LoVo (cell line): ENCODE measurements at regions not wholly inside any gene's neighbourhood (a gene's known extent, or its start where the extent isn't known, plus 50 kb on each side); places are given as distances from the start of the nearest gene placed in this dataset.
"Not testable (repeated sequence)": the region's sequence is repeated elsewhere in the genome, so short reads cannot be mapped to it uniquely, and the experiment has no call there.

ENCODE experiments used
- DNase-seq: peaks from one replicate; pipeline ENCODE4 v3.0.0-alpha.2; 2016; ENCODE audit warnings: low spot score

- DNase-seq, result no peak
These were observed 201.3 kb downstream of the ALG10 start for GRCh38 chr12:34223640-34224039.

- not testable (repeated sequence) for DNase-seq
These were observed 203.7 kb downstream of the ALG10 start for GRCh38 chr12:34226044-34226443.

DNA sequence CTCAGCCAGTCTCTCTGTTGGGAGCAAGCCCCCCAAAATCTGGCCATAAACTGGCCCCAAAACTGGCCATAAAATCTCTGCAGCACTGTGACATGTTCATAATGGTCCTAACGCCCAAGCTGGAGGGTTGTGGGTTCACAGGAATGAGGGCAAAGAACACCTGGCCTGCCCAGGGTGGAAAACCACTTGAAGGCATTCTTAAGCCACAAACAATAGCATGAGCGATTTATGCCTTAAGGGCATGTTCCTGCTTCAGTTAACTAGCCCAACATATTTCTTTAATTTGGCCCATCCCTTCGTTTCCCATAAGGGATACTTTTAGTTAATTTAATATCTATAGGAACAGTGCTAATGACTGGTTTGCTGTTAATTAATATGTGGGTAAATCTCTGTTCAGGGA is 205.8 kb downstream of the ALG10 start:
- not testable (repeated sequence) for DNase-seq

- DNase-seq, result not testable (repeated sequence)
These were observed 206.7 kb downstream of the ALG10 start for GRCh38 chr12:34229033-34229432.

DNA sequence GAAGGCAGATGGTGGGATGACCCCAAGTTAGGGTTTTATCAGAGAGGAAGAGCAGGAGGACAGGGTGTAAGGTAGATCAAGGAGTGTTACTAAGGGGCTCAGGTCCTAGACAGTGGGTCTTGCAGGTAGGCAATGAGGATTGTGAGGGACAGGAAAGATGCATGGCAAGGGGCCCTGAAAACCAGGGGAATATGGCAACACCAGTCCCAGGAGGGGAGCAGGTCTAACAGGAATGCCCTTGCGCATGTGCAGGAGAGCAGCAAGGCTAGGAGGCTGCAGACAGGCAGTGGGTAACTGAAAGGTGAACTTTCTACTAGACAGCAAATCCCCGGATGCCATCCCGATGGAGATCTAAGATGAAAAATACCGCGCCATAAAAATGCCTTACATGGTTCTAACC is 211.3 kb downstream of the ALG10 start:
- DNase-seq, result no peak

DNA sequence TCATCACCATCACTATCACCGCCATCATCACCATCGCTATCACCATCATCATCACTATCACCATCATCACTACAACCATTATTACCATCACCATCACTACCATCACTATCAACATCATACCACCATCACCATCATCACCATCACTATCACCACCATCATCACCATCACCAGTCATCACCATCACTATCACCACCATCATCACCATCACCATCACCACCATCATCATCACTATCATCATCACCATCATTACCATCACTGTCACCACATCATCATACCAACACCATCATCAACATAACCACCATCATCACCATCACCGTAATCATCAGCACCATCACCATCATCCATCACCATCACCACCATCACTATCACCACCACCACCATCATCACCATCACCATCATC is 213.8 kb downstream of the ALG10 start:
- no peak for DNase-seq

DNA sequence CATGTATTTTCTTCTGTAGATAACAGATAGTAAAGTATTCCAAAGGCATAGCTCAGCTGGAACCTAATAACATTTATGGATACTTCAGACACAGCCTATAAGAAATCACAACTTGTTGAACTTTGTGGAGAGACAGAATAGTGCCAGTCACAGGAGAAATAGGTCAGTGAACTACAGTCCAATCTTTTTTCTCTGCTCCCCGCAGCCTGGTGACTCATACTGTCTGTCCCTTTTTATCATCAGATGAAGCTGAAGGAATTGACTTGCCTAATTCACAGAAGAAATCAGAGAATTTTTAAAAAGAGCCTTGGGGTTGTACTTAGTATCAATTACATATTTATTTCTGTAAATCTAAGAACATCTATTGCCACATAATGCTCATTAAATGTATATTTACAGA is 222.3 kb downstream of the ALG10 start:
- DNase-seq, result no peak

GRCh38 chr12:34249271-34249670 is 227.0 kb downstream of the ALG10 start:
- no peak for DNase-seq

DNA sequence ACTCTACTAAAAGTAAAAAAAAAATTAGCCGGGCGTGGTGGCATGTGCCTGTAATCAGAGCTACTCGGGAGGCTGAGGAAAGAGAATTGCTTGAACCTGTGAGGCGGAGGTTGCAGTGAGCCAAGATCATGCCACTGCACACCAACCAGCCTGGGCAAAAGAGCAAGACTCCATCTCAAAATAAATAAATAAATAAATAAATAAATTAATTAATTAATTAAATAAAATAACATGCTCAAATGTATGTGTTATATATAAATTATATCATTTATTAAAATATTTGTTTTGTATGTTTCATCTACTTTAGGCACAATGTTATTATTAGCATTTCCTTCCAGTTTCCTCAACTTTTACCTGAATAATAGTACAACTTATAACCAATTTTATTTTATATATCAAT is 229.6 kb downstream of the ALG10 start:
- not testable (repeated sequence) for DNase-seq

DNA sequence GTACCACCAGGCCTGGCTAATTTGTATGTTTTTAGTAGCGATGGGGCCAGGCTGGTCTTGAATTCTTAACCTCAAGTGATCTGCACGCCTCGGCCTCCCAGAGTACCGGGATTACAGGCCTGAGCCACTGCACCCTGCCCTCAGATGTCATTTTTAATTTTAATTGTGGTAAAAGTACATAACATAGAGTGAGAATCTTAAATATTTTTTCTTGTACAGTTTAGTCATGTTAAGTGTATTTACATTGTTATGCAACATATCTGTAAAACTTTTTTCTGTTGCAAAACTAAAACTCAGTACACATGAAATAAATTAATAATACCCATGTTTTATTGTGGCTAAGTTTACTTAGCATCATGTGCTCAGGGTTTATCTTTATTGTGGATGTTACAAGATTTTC is 231.4 kb downstream of the ALG10 start:
- no peak for DNase-seq

DNA sequence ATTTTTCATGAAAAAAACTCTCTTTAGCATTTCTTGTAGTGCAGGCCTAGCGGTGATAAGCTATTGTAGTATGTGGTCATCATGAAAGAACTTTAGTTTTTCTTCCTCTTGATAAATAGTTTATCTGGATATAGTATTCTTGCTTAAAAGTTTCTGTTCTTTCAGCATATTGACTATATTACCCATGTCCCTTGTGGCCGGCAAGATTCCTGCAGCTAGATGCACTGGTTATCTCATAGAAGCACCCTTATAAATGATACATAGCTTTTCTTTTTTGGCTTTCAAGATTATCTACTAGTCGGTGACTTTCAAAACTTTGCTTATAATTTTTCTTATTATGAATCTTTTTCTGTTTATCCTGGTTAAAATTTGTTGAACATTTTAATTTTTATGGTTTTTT is 234.8 kb downstream of the ALG10 start:
- no peak for DNase-seq

DNA sequence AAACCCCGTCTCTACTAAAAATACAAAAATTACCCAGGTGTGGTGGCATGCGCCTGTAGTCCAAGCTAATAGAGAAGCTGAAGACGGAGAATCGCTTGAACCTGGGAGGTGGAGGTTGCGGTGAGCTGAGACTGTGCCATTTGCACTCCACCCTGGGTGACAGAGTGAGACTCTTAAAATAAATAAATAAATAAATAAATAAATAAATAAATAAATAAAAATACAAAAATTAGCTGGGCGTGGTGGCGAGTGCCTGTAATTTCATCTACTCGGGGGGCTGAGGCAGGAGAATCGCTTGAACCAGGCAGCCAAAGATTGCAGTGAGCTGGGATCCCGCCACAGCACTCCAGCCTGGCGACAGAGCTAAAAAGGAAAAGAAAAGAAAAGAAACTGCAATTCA is 239.8 kb downstream of the ALG10 start:
- DNase-seq, result not testable (repeated sequence)

DNA sequence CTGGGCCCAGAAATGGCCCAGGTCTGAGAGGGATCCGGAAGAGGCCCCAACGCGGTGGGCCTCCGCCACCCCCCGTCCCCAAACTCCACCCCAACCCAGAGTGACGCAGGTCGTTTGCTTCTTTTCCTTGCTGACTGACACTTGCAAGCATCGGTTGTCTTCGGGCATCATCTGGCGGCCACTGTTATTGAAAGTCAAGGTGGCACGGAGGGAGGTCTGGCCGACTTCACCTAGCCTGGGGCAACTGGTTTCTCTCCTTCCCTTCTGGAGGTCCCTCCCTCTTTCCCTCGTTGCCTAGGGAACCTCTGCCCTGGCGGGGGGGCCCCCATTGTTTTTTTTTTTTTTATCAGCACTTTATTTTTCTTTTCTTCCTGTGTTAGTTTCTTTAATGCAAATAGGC is 241.8 kb downstream of the ALG10 start:
- DNase-seq, result no peak

- not testable (repeated sequence) for DNase-seq
These were observed 251.4 kb downstream of the ALG10 start for GRCh38 chr12:34273703-34274102.

- DNase-seq, result no peak
These were observed 252.8 kb downstream of the ALG10 start for GRCh38 chr12:34275129-34275528.

- DNase-seq, result no peak
These were observed 264.2 kb downstream of the ALG10 start for GRCh38 chr12:34286483-34286882.

- no peak for DNase-seq
These were observed 264.6 kb downstream of the ALG10 start for GRCh38 chr12:34286934-34287333.

- no peak for DNase-seq
These were observed 265.1 kb downstream of the ALG10 start for GRCh38 chr12:34287437-34287836.

DNA sequence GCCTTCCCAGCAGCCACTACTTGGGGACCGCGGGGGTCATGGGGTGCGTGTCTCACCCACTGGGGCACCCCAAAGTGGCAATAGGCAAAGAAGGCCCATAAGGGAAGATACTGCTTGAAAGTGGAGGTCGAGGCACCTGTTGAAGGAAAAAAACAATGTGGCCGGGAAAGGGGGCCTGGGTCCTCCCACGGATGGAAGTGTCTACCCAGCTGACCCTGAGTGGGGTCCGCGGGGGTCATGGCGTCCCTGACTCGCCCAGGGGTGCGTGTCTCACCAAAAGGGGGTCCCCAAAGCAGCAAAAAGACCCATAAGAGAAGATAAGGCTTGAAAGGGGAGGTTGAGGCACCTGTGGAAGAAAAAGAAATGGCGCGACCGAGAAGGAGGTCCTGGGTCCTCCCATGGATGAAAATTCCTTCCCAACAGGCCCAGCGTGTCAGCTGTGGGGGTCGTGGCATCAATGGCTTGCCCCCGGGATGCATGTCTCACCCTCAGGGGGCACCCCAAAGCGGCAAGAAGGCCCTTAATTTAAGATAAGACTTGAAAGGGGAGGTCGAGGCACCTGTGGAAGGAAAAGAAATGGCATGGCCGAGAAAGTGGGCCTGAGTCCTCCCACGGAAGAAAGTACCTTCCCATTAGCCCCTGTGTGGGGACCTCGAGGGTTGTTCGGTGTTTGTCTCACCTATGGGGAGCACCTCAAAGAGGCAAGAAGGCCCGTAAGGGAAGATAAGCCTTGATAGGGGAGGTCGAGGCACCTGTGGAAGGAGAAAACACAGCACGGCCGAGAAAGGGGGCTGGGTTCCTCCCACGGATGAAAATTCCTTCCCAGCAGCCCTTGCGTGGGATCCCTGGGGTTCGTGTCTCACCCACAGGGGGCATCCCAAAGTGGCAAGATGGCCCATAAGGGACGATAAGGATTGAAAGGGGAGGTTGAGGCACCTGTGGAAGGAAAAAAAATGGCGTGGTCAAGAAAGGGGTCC is 266.0 kb downstream of the ALG10 start:
- DNase-seq, result no peak

- no peak for DNase-seq
These were observed 266.7 kb downstream of the ALG10 start for GRCh38 chr12:34288963-34289345.

- DNase-seq, result no peak
These were observed 267.4 kb downstream of the ALG10 start for GRCh38 chr12:34289431-34290380.

DNA sequence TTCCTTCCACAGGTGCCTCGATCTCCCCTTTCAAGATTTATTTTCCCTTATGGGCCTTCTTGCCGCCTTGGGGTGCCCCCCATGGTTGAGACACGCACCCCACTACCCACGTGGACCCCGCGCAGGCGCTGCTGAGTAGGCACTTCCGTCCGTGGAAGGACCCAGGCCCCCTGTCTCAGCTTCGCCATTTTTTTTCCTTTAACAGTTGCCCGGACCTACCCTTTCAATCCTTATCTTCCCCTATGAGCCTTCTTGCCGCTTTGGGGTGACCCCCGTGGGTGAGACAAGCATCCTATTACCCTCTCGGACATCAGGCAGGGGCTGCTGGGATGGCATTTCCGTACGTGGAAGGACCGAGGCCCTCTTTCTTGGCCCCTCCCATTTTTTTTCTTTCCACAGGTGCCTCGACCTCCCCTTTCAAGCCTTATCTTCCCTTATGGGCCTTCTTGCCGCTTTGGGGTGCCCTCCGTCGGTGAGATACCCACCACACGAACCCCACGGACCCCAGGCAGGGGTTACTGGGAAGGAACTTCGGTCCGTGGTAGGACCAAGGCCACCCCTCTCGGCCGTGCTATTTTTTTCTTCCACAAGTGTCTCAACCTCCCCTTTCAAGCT is 268.2 kb downstream of the ALG10 start:
- DNase-seq, result no peak
